ENCODE measurements at regions not wholly inside any gene's neighbourhood (a gene's known extent, or its start where the extent isn't known, plus 50 kb on each side); places are given as distances from the start of the nearest gene placed in this dataset.

DNA sequence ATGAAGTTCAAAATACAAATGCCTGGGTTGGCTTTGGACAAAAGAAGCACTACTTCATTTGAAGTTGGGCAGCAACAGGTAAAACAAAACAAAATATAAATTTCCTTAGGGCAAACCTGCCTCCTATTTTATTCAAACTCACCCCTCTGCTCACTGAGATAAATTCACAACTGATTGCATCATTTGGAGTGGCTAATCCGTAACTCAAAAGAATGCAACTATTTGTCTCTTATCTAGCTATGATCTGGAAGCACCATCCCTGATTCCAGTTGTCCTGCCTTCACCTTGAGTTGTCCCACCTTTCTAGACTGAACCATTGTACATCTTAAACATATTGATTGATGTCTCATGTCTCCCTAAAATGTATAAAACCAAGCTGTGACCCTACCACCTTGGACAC is 145.0 kb downstream of the CCER1 start:
- TF ChIP-seq, protein P1, sequence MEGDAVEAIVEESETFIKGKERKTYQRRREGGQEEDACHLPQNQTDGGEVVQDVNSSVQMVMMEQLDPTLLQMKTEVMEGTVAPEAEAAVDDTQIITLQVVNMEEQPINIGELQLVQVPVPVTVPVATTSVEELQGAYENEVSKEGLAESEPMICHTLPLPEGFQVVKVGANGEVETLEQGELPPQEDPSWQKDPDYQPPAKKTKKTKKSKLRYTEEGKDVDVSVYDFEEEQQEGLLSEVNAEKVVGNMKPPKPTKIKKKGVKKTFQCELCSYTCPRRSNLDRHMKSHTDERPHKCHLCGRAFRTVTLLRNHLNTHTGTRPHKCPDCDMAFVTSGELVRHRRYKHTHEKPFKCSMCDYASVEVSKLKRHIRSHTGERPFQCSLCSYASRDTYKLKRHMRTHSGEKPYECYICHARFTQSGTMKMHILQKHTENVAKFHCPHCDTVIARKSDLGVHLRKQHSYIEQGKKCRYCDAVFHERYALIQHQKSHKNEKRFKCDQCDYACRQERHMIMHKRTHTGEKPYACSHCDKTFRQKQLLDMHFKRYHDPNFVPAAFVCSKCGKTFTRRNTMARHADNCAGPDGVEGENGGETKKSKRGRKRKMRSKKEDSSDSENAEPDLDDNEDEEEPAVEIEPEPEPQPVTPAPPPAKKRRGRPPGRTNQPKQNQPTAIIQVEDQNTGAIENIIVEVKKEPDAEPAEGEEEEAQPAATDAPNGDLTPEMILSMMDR (IDR thresholded peaks at IDR 0.05; ENCODE audit: low read length), result no peak
- TF ChIP-seq EZH2phosphoT487 (IDR thresholded peaks at IDR 0.05; ENCODE audit: low read length), result no peak
